ENCODE measurements at regions not wholly inside any gene's neighbourhood (a gene's known extent, or its start where the extent isn't known, plus 50 kb on each side); places are given as distances from the start of the nearest gene placed in this dataset.

- Histone ChIP-seq H3K27ac (no peak overlapping the region), H3K36me3 (no peaks in the 10 kb centered on the region), H3K4me1 (no peaks in the 10 kb centered on the region), H3K27me3 (no peaks in the 10 kb centered on the region), H3K4me3 (no peak overlapping the region), H3K9me3 (no peaks in the 10 kb centered on the region)
- TF ChIP-seq POLR2A (IDR thresholded peaks at IDR 0.05) (no peak), CTCF (IDR thresholded peaks at IDR 0.05 in 4 of 5, conservative IDR thresholded peaks at IDR 0.05 in 1 of 5) (no peak)
- ATAC-seq, result no peak
- in situ Hi-C loops (cut with MboI; ENCODE audit: low sequenced_read_pairs in 4 of 4), result no loop called here
- no peak for DNase-seq
- intact Hi-C loops (cut with DNase I; ENCODE audit: low total_unique reads), result loop anchor here (10.0 kb wide), 1 partner anchor 857 kb away; the partner anchor contains the start of gene IGFBP3
Observed at GRCh38 chr7:46781901-46782439, 799.9 kb downstream of the TNS3 start.

- in situ Hi-C loops (cut with MboI; ENCODE audit: low sequenced_read_pairs in 4 of 4), result no loop called here
- H3K4me1 ChIP-seq, result peaks cover 18 to 42% of the 10 kb centered on the region in 2 donors
- H3K27ac ChIP-seq, result no peak overlapping the region
- no peak for DNase-seq
- H3K4me3 ChIP-seq, result no peak overlapping the region
- intact Hi-C loops (cut with DNase I; ENCODE audit: low total_unique reads), result loop anchor here (5.0 to 10.0 kb wide), 3 partner anchors 174 to 478 kb away; no protein-coding TSS in a partner anchor
- H3K27me3 ChIP-seq, result no peaks in the 10 kb centered on the region
- H3K36me3 ChIP-seq, result no peaks in the 10 kb centered on the region
- TF ChIP-seq CTCF (IDR thresholded peaks at IDR 0.05 in 4 of 5, conservative IDR thresholded peaks at IDR 0.05 in 1 of 5) (no peak), POLR2A (IDR thresholded peaks at IDR 0.05) (no peak)
- no peaks in the 10 kb centered on the region for H3K9me3 ChIP-seq
- no peak for ATAC-seq
Observed at GRCh38 chr7:46776790-46777189, 805.1 kb downstream of the TNS3 start.

GRCh38 chr7:46775776-46776175 lies 806.1 kb downstream of the TNS3 start:
- TF ChIP-seq CTCF (IDR thresholded peaks at IDR 0.05 in 4 of 5, conservative IDR thresholded peaks at IDR 0.05 in 1 of 5) (no peak), POLR2A (IDR thresholded peaks at IDR 0.05) (no peak)
- Histone ChIP-seq H3K27ac (peak overlapping the region in 1 of 4 donors; percentile 80), H3K9me3 (no peaks in the 10 kb centered on the region), H3K4me3 (no peak overlapping the region), H3K4me1 (peaks cover 18 to 43% of the 10 kb centered on the region in 2 donors), H3K27me3 (no peaks in the 10 kb centered on the region), H3K36me3 (no peaks in the 10 kb centered on the region)
- DNase-seq (no peak), ATAC-seq (no peak)
- intact Hi-C loops (cut with DNase I; ENCODE audit: low total_unique reads) (loop anchor here (5.0 to 10.0 kb wide), 3 partner anchors 173 to 479 kb away; no protein-coding TSS in a partner anchor), in situ Hi-C loops (cut with MboI; ENCODE audit: low sequenced_read_pairs in 4 of 4) (no loop called here)

- ATAC-seq, result no peak
- Histone ChIP-seq H3K9me3 (no peaks in the 10 kb centered on the region), H3K4me1 (peaks cover 18 to 43% of the 10 kb centered on the region in 2 donors), H3K27ac (peak overlapping the region; percentile 32 to 80 (median 67)), H3K27me3 (no peaks in the 10 kb centered on the region), H3K36me3 (no peaks in the 10 kb centered on the region), H3K4me3 (no peak overlapping the region)
- no peak for TF ChIP-seq POLR2A (IDR thresholded peaks at IDR 0.05)
- no peak for TF ChIP-seq CTCF (IDR thresholded peaks at IDR 0.05 in 4 of 5, conservative IDR thresholded peaks at IDR 0.05 in 1 of 5)
- intact Hi-C loops (cut with DNase I; ENCODE audit: low total_unique reads), result loop anchor here (5.0 to 10.0 kb wide), 3 partner anchors 173 to 480 kb away; no protein-coding TSS in a partner anchor
- in situ Hi-C loops (cut with MboI; ENCODE audit: low sequenced_read_pairs in 4 of 4), result no loop called here
- DNase-seq, result no peak
Observed at GRCh38 chr7:46775020-46775419, 806.9 kb downstream of the TNS3 start.
